ENCODE measurements at regions not wholly inside any gene's neighbourhood (a gene's known extent, or its start where the extent isn't known, plus 50 kb on each side); places are given as distances from the start of the nearest gene placed in this dataset.

DNA sequence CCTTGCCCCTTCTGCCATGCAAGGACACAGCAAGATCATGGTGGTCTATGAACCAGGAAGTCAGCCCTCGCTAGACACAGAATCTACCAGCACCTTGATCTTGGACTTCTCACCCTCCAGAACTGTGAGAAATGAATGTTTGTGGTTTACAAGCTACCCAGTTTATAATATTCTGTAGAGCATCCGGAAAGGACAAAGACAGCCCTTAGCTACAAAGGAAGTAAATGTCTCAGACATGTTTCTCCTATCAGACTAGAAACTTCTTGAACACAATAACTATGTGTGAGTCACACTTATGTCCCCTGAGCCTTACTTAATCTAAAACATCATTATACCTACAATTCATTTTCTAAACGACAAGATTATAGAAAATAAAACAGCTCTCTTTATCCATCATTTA lies 176.7 kb downstream of the KLHL28 start:
- peak in 1 of 2 donors; percentile 72 for DNase-seq (ENCODE audit: low read depth in 2 of 2)

GRCh38 chr14:44783901-44784300 lies 177.8 kb downstream of the KLHL28 start:
- H4K20me1 ChIP-seq (ENCODE audit: control insufficient read depth, extremely low read depth, insufficient read depth, low read length): no peaks in the 10 kb centered on the region
- H3K4me2 ChIP-seq (ENCODE audit: extremely low read depth, insufficient read depth, low read length): no peak overlapping the region
- no peak overlapping the region for H3K4me3 ChIP-seq (replicated peaks in 1 of 4; ENCODE audit: control extremely low read depth in 1 of 4, insufficient read depth in 1 of 4, low read depth in 3 of 4, low read length in 4 of 4)
- no peaks in the 10 kb centered on the region for H3K36me3 ChIP-seq (ENCODE audit: control insufficient read depth, insufficient read depth, low read length)
- no peaks in the 10 kb centered on the region for H3K79me2 ChIP-seq (ENCODE audit: control insufficient read depth, insufficient read depth, low read length)
- H3K9me3 ChIP-seq (ENCODE audit: control insufficient read depth, insufficient read depth, low read depth, low read length): no peaks in the 10 kb centered on the region
- no peaks in the 10 kb centered on the region for H3K27me3 ChIP-seq (ENCODE audit: control insufficient read depth, insufficient read depth, low read length)
- no peaks in the 10 kb centered on the region for H3K4me1 ChIP-seq (ENCODE audit: control insufficient read depth, extremely low read depth, insufficient read depth, low read length)
- no peak overlapping the region for H3K9ac ChIP-seq (ENCODE audit: insufficient read depth, low read length)
- no peak overlapping the region for H3K27ac ChIP-seq (ENCODE audit: insufficient read depth, low read length)
- TF ChIP-seq, protein P1, sequence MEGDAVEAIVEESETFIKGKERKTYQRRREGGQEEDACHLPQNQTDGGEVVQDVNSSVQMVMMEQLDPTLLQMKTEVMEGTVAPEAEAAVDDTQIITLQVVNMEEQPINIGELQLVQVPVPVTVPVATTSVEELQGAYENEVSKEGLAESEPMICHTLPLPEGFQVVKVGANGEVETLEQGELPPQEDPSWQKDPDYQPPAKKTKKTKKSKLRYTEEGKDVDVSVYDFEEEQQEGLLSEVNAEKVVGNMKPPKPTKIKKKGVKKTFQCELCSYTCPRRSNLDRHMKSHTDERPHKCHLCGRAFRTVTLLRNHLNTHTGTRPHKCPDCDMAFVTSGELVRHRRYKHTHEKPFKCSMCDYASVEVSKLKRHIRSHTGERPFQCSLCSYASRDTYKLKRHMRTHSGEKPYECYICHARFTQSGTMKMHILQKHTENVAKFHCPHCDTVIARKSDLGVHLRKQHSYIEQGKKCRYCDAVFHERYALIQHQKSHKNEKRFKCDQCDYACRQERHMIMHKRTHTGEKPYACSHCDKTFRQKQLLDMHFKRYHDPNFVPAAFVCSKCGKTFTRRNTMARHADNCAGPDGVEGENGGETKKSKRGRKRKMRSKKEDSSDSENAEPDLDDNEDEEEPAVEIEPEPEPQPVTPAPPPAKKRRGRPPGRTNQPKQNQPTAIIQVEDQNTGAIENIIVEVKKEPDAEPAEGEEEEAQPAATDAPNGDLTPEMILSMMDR (conservative IDR thresholded peaks at IDR 0.05 in 1 of 2, IDR thresholded peaks at IDR 0.05 in 1 of 2; ENCODE audit: low read depth in 1 of 2, low read length in 2 of 2): no peak
- no peak for TF ChIP-seq EZH2 (IDR thresholded peaks at IDR 0.05; ENCODE audit: low read length, missing control alignments)
- DNase-seq (ENCODE audit: low read depth in 2 of 2): no peak
- H2AFZ ChIP-seq (ENCODE audit: low read length): no peak overlapping the region

More for the DNA sequence above, 176.7 kb downstream of the KLHL28 start:
- H2AFZ ChIP-seq (ENCODE audit: low read length): no peak overlapping the region
- no peaks in the 10 kb centered on the region for H3K27me3 ChIP-seq (ENCODE audit: control insufficient read depth, insufficient read depth, low read length)
- H3K4me1 ChIP-seq (ENCODE audit: control insufficient read depth, extremely low read depth, insufficient read depth, low read length): no peaks in the 10 kb centered on the region
- H3K4me2 ChIP-seq (ENCODE audit: extremely low read depth, insufficient read depth, low read length): no peak overlapping the region
- H3K9ac ChIP-seq (ENCODE audit: insufficient read depth, low read length): no peak overlapping the region
- H3K27ac ChIP-seq (ENCODE audit: insufficient read depth, low read length): no peak overlapping the region
- no peak for TF ChIP-seq EZH2 (IDR thresholded peaks at IDR 0.05; ENCODE audit: low read length, missing control alignments)
- TF ChIP-seq, protein P1 (conservative IDR thresholded peaks at IDR 0.05 in 1 of 2, IDR thresholded peaks at IDR 0.05 in 1 of 2; ENCODE audit: low read depth in 1 of 2, low read length in 2 of 2): no peak
- no peak overlapping the region for H3K4me3 ChIP-seq (replicated peaks in 1 of 4; ENCODE audit: control extremely low read depth in 1 of 4, insufficient read depth in 1 of 4, low read depth in 3 of 4, low read length in 4 of 4)
- no peaks in the 10 kb centered on the region for H3K36me3 ChIP-seq (ENCODE audit: control insufficient read depth, insufficient read depth, low read length)
- no peaks in the 10 kb centered on the region for H4K20me1 ChIP-seq (ENCODE audit: control insufficient read depth, extremely low read depth, insufficient read depth, low read length)
- no peaks in the 10 kb centered on the region for H3K79me2 ChIP-seq (ENCODE audit: control insufficient read depth, insufficient read depth, low read length)
- no peaks in the 10 kb centered on the region for H3K9me3 ChIP-seq (ENCODE audit: control insufficient read depth, insufficient read depth, low read depth, low read length)

DNA sequence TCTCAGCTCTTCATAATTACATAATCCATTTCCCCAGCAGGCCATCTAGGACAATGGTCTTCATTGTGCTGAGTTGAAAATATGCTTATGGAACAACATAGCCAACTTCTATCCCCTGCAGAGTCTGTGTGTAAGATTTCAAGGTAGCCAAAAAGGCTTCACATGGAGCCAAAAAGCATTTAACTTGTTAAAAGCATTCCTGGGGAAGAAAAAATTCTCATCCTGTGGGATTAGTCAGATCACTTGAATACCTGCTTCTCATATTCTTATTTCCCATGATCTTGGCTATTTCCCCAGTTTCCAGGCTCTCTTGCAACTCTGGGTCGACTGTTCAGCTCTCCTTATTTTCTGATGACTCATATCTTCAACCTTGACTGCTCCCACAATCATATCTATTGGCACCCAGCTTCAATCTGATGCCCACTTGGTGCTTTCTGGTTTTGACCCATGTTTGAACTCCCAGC lies 178.9 kb downstream of the KLHL28 start:
- Histone ChIP-seq H3K9ac (ENCODE audit: insufficient read depth, low read length) (no peak overlapping the region), H3K4me3 (replicated peaks in 1 of 4; ENCODE audit: control extremely low read depth in 1 of 4, insufficient read depth in 1 of 4, low read depth in 3 of 4, low read length in 4 of 4) (no peak overlapping the region), H3K4me1 (ENCODE audit: control insufficient read depth, extremely low read depth, insufficient read depth, low read length) (no peaks in the 10 kb centered on the region), H4K20me1 (ENCODE audit: control insufficient read depth, extremely low read depth, insufficient read depth, low read length) (no peaks in the 10 kb centered on the region), H3K9me3 (ENCODE audit: control insufficient read depth, insufficient read depth, low read depth, low read length) (no peaks in the 10 kb centered on the region), H3K4me2 (ENCODE audit: extremely low read depth, insufficient read depth, low read length) (no peak overlapping the region), H3K79me2 (ENCODE audit: control insufficient read depth, insufficient read depth, low read length) (no peaks in the 10 kb centered on the region), H3K27me3 (ENCODE audit: control insufficient read depth, insufficient read depth, low read length) (no peaks in the 10 kb centered on the region), H2AFZ (ENCODE audit: low read length) (no peak overlapping the region), H3K36me3 (ENCODE audit: control insufficient read depth, insufficient read depth, low read length) (no peaks in the 10 kb centered on the region), H3K27ac (ENCODE audit: insufficient read depth, low read length) (no peak overlapping the region)
- peak in 1 of 2 donors; percentile 95 for DNase-seq (ENCODE audit: low read depth in 2 of 2)
- TF ChIP-seq EZH2 (IDR thresholded peaks at IDR 0.05; ENCODE audit: low read length, missing control alignments): no peak
- TF ChIP-seq, protein P1 (conservative IDR thresholded peaks at IDR 0.05 in 1 of 2, IDR thresholded peaks at IDR 0.05 in 1 of 2; ENCODE audit: low read depth in 1 of 2, low read length in 2 of 2): no peak

All from fibroblast of lung (primary cell).